IMR-90 (cell line): ENCODE measurements at regions not wholly inside any gene's neighbourhood (a gene's known extent, or its start where the extent isn't known, plus 50 kb on each side); places are given as distances from the start of the nearest gene placed in this dataset.

Experiments
- ATAC-seq: fragments of 200-7000 bp; cut with Tn5 transposase; 2 replicates; pipeline ENCODE4 v1.9.1; 2020; ENCODE audit warnings: low read depth, mild to moderate bottlenecking, moderate library complexity
- BruUV-seq: library from RNA; stranded (reverse); fragments of 400-500 nt; replicated peaks from 2 replicates; lab custom pipeline; 2021; lab: Mats Ljungman, UMichigan
- CTCF ChIA-PET: fragments of 300-600 bp; formaldehyde crosslinking; extraction: SDS; loops from one replicate; lab custom pipeline; 2021; ENCODE audit warnings: antibody characterized with exemption; lab: Yijun Ruan, JAX
- POLR2A ChIA-PET: fragments of 300-600 bp; sonication (Branson Sonifier 250); formaldehyde crosslinking; loops from one replicate; lab custom pipeline; 2022; ENCODE audit warnings: antibody characterized with exemption; ENCODE audit not compliant: unreplicated experiment; lab: Charles Lee
- DNase-seq: peaks from one replicate; pipeline ENCODE4 v3.0.0; 2013
- H2AFZ ChIP-seq: replicated peaks from 2 replicates; pipeline ENCODE3; 2013; ENCODE audit warnings: low read length, mild to moderate bottlenecking; ENCODE audit not compliant: poor library complexity
- H2AK5ac ChIP-seq: 2 replicates; pipeline ENCODE4 v1.6.1; 2013; ENCODE audit warnings: low read depth, low read length, inconsistent platforms
- H2AK9ac ChIP-seq: replicated peaks from 2 replicates; pipeline ENCODE3; 2013; ENCODE audit warnings: mild to moderate bottlenecking, low read depth, low read length, moderate library complexity; ENCODE audit not compliant: poor library complexity
- H2BK120ac ChIP-seq: 2 replicates; pipeline ENCODE4 v1.6.1; 2013; ENCODE audit warnings: low read depth, low read length, inconsistent platforms
- H2BK15ac ChIP-seq: 3 replicates; pipeline ENCODE4 v1.6.1; 2013; ENCODE audit warnings: low read depth, low read length, inconsistent platforms
- H2BK20ac ChIP-seq: 2 replicates; pipeline ENCODE4 v1.6.1; 2013; ENCODE audit warnings: low read depth, mild to moderate bottlenecking, inconsistent platforms, low read length, moderate library complexity
- H2BK5ac ChIP-seq: 2 replicates; pipeline ENCODE4 v1.6.1; 2013; ENCODE audit warnings: mild to moderate bottlenecking, low read depth, low read length, inconsistent platforms; ENCODE audit not compliant: poor library complexity, severe bottlenecking
- H3K14ac ChIP-seq: replicated peaks from 2 replicates; pipeline ENCODE4 v1.6.1; 2013; ENCODE audit warnings: low read depth, low read length, inconsistent platforms
- H3K18ac ChIP-seq: 2 replicates; pipeline ENCODE4 v1.6.1; 2013; ENCODE audit warnings: low read depth, low read length, control low read depth
- H3K23ac ChIP-seq: 2 replicates; pipeline ENCODE4 v1.6.1; 2013; ENCODE audit warnings: low read depth, low read length, inconsistent platforms
- H3K27ac ChIP-seq: 2 replicates; pipeline ENCODE4 v1.5.1; 2013; ENCODE audit warnings: mild to moderate bottlenecking, control low read depth, low read length; ENCODE audit not compliant: insufficient read depth
- H3K27me3 ChIP-seq: 2 replicates; pipeline ENCODE4 v1.6.1; 2013; ENCODE audit warnings: low read length; ENCODE audit not compliant: control insufficient read depth, insufficient read depth
- H3K36me3 ChIP-seq: 2 replicates; pipeline ENCODE4 v1.6.1; 2013; ENCODE audit warnings: low read length, mixed read lengths; ENCODE audit not compliant: control insufficient read depth, insufficient read depth
- H3K4ac ChIP-seq: 2 replicates; pipeline ENCODE4 v1.6.1; 2013; ENCODE audit warnings: low read depth, low read length, inconsistent platforms
- H3K4me1 ChIP-seq: 2 replicates; pipeline ENCODE4 v1.6.1; 2013; ENCODE audit warnings: low read length, mixed read lengths; ENCODE audit not compliant: control insufficient read depth, insufficient read depth
- H3K4me2 ChIP-seq: 2 replicates; pipeline ENCODE4 v1.6.1; 2013; ENCODE audit warnings: low read depth, mild to moderate bottlenecking, control low read depth, low read length, moderate library complexity
- H3K4me3 ChIP-seq: 2 replicates; pipeline ENCODE4 v1.5.1; 2013; ENCODE audit warnings: low read depth, mild to moderate bottlenecking, control low read depth, low read length, moderate library complexity; ENCODE audit not compliant: insufficient read depth
- H3K56ac ChIP-seq: 2 replicates; pipeline ENCODE4 v1.6.1; 2013; ENCODE audit warnings: low read length, inconsistent platforms; ENCODE audit not compliant: insufficient read depth; ENCODE audit errors: extremely low read depth
- H3K79me1 ChIP-seq, 2 experiments: 2 replicates each; pipeline ENCODE4 v1.6.1; 2013; ENCODE audit warnings: low read length in 2 of 2, inconsistent platforms in 1 of 2, low read depth in 1 of 2
- H3K9ac ChIP-seq: 2 replicates; pipeline ENCODE4 v1.6.1; 2013; ENCODE audit warnings: low read depth, low read length, control low read depth
- H3K9me1 ChIP-seq: 2 replicates; pipeline ENCODE4 v1.6.1; 2013; ENCODE audit warnings: low read length, inconsistent platforms; ENCODE audit not compliant: insufficient read depth
- H3K9me3 ChIP-seq: 2 replicates; pipeline ENCODE4 v1.6.1; 2013; ENCODE audit warnings: low read length; ENCODE audit not compliant: control insufficient read depth, insufficient read depth
- H4K20me1 ChIP-seq: 2 replicates; pipeline ENCODE4 v1.6.1; 2013; ENCODE audit warnings: low read length, inconsistent platforms; ENCODE audit not compliant: insufficient read depth
- H4K5ac ChIP-seq: 2 replicates; pipeline ENCODE4 v1.6.1; 2013; ENCODE audit warnings: mild to moderate bottlenecking, low read depth, low read length, control low read depth
- H4K8ac ChIP-seq, 2 experiments: 2 replicates each; pipeline ENCODE4 v1.6.1; 2013; ENCODE audit warnings: low read depth in 2 of 2, low read length in 2 of 2, control low read depth in 1 of 2, inconsistent platforms in 1 of 2
- H4K91ac ChIP-seq: 2 replicates; pipeline ENCODE4 v1.6.1; 2013; ENCODE audit warnings: low read depth, low read length, inconsistent platforms; ENCODE audit not compliant: insufficient read depth
- CEBPB ChIP-seq: IDR thresholded peaks from 2 replicates; pipeline ENCODE4 v1.6.1; 2012; ENCODE audit warnings: low read depth, low read length, improper control_type of control experiment
- CHD1 ChIP-seq: IDR thresholded peaks from 2 replicates; pipeline ENCODE4 v1.6.1; 2012; ENCODE audit warnings: low read depth, low read length, improper control_type of control experiment
- CTCF ChIP-seq: conservative IDR thresholded peaks from 2 replicates; pipeline ENCODE4 v1.5.1; 2012; ENCODE audit warnings: mild to moderate bottlenecking, low read depth, low read length, improper control_type of control experiment
- ELK1 ChIP-seq: fragments of 150-350 bp; IDR thresholded peaks from 2 replicates; pipeline ENCODE4 v1.6.1; 2016; ENCODE audit warnings: low read depth, mild to moderate bottlenecking, low read length, moderate library complexity, borderline replicate concordance
- FOS ChIP-seq: fragments of 150-350 bp; IDR thresholded peaks from 2 replicates; pipeline ENCODE4 v1.6.1; 2016; ENCODE audit warnings: low read depth, low read length
- MAFK ChIP-seq: IDR thresholded peaks from 2 replicates; pipeline ENCODE4 v1.6.1; 2012; ENCODE audit warnings: low read depth, low read length, improper control_type of control experiment
- MAZ ChIP-seq: IDR thresholded peaks from 2 replicates; pipeline ENCODE4 v1.6.1; 2012; ENCODE audit warnings: low read depth, mild to moderate bottlenecking, low read length, improper control_type of control experiment, moderate library complexity, borderline replicate concordance
- MXI1 ChIP-seq: IDR thresholded peaks from 2 replicates; pipeline ENCODE4 v1.6.1; 2012; ENCODE audit warnings: low read depth, mild to moderate bottlenecking, low read length, moderate library complexity, borderline replicate concordance
- NFE2L2 ChIP-seq: fragments of 150-350 bp; IDR thresholded peaks from 2 replicates; pipeline ENCODE4 v1.6.1; 2016; ENCODE audit warnings: low read depth, mild to moderate bottlenecking, low read length
- POLR2A ChIP-seq: IDR thresholded peaks from 2 replicates; pipeline ENCODE4 v1.6.1; 2012; ENCODE audit warnings: mild to moderate bottlenecking, low read depth, low read length
- RAD21 ChIP-seq: IDR thresholded peaks from 2 replicates; pipeline ENCODE4 v1.6.1; 2012; ENCODE audit warnings: low read length, improper control_type of control experiment
- RFX5 ChIP-seq: IDR thresholded peaks from 2 replicates; pipeline ENCODE4 v1.8.0; 2012; ENCODE audit warnings: low read depth, mild to moderate bottlenecking, low read length, moderate library complexity
- SMC3 ChIP-seq: fragments of 150-350 bp; IDR thresholded peaks from 2 replicates; pipeline ENCODE4 v1.6.1; 2016; ENCODE audit warnings: low read depth, mild to moderate bottlenecking, antibody characterized with exemption, low read length, moderate library complexity
- USF2 ChIP-seq: fragments of 150-350 bp; IDR thresholded peaks from 2 replicates; pipeline ENCODE4 v1.6.1; 2017; ENCODE audit warnings: mild to moderate bottlenecking, antibody characterized with exemption, low read length, low read depth
- WGBS, 2 experiments: methylation state at CpG; one replicate each; pipeline versions ENCODE4 v1.1.5 to v1.1.7; 2013; ENCODE audit warnings: missing lambda C conversion rate in 2 of 2; ENCODE audit not compliant: insufficient read length in 1 of 2; ENCODE audit errors: extremely low coverage in 2 of 2; 5-methylcytosine and 5-hydroxymethylcytosine counted together
- dilution Hi-C: fragments of 300-500 bp; cut with HindIII; formaldehyde crosslinking; loops from one replicate; pipeline ENCODE4 v1.14.3; 2018; ENCODE audit warnings: low sequenced_read_pairs; ENCODE audit not compliant: unreplicated experiment
- in situ Hi-C: fragments of 300-500 bp; cut with MboI; formaldehyde crosslinking; loops from 3 replicates; pipeline ENCODE4 v1.14.3; 2019; ENCODE audit warnings: low sequenced_read_pairs, inconsistent platforms, mixed read lengths
- intact Hi-C: fragments of 100-400 bp; cut with micrococcal nuclease; formaldehyde crosslinking; loops from 2 replicates; pipeline ENCODE4 v1.10.0; 2022

GRCh38 chr1:90340606-90341005 is 345.7 kb downstream of the ZNF326 start:
- Histone ChIP-seq H3K14ac (no peak overlapping the region), H2BK5ac (no peak overlapping the region), H3K36me3 (no peaks in the 10 kb centered on the region), H2BK120ac (no peak overlapping the region), H3K4ac (no peak overlapping the region), H3K27me3 (no peaks in the 10 kb centered on the region), H2AFZ (no peak overlapping the region), H3K4me3 (no peak overlapping the region), H3K9ac (no peak overlapping the region), H3K56ac (no peak overlapping the region), H3K23ac (no peak overlapping the region), H2AK5ac (no peak overlapping the region), H2AK9ac (no peak overlapping the region), H3K18ac (no peak overlapping the region), H3K9me1 (no peaks in the 10 kb centered on the region), H3K27ac (no peak overlapping the region), H3K79me1 (no peaks in the 10 kb centered on the region), H4K5ac (no peak overlapping the region), H4K91ac (no peak overlapping the region), H3K9me3 (no peaks in the 10 kb centered on the region), H3K4me1 (no peaks in the 10 kb centered on the region), H4K20me1 (no peaks in the 10 kb centered on the region), H2BK20ac (no peak overlapping the region), H4K8ac (no peak overlapping the region), H3K4me2 (no peak overlapping the region), H2BK15ac (no peak overlapping the region)
- in situ Hi-C loops, result no loop called here
- intact Hi-C loops, result no loop called here
- no peak for ATAC-seq
- WGBS, 2 experiments, result no CpG with 5 or more reads among the region's 2 CpGs
- TF ChIP-seq MXI1 (no peak), RAD21 (no peak), MAFK (no peak), USF2 (no peak), CEBPB (no peak), POLR2A (no peak), CTCF (no peak), NFE2L2 (no peak), SMC3 (no peak), CHD1 (no peak), FOS (no peak), RFX5 (no peak), MAZ (no peak), ELK1 (no peak)
- no peak for DNase-seq
- BruUV-seq, result no TSS peak
- ChIA-PET CTCF (no interaction called here), POLR2A (no interaction called here)
- dilution Hi-C loops, result no loop called here
